ENCODE measurements at regions not wholly inside any gene's neighbourhood (a gene's known extent, or its start where the extent isn't known, plus 50 kb on each side); places are given as distances from the start of the nearest gene placed in this dataset.

GRCh38 chr12:85516039-85516438 lies 236.0 kb downstream of the ALX1 start (continued):
- TF ChIP-seq FOXJ3 (CRISPR knock-in tag; IDR thresholded peaks at IDR 0.05) (no peak), ZBTB33 (IDR thresholded peaks at IDR 0.05; ENCODE audit: borderline replicate concordance, low read depth) (no peak), NFIC (IDR thresholded peaks at IDR 0.05; ENCODE audit: borderline replicate concordance) (no peak), RFX5 (IDR thresholded peaks at IDR 0.05; ENCODE audit: low read length) (no peak), SIN3A (IDR thresholded peaks at IDR 0.05; ENCODE audit: borderline replicate concordance, low read depth, low read length) (no peak), GATA2 (CRISPR knock-in tag; IDR thresholded peaks at IDR 0.05) (no peak), PBX3 (IDR thresholded peaks at IDR 0.05) (no peak)

GRCh38 chr12:85516667-85517325 lies 236.8 kb downstream of the ALX1 start:
- H3K9ac ChIP-seq, result no peak overlapping the region
- H3F3A ChIP-seq (replicated peaks; ENCODE audit: insufficient read depth), result no peaks in the 10 kb centered on the region
- H4K20me1 ChIP-seq (ENCODE audit: insufficient read depth), result no peaks in the 10 kb centered on the region
- DNase-seq, result no peak
- H2AFZ ChIP-seq (ENCODE audit: low read depth), result no peak overlapping the region
- H3K4me2 ChIP-seq, result no peak overlapping the region
- POLR2A ChIA-PET, result no interaction called here
- H3K4me3 ChIP-seq (ENCODE audit: low read depth in 2 of 2, low read length in 1 of 2), result no peak overlapping the region
- H3K27me3 ChIP-seq (ENCODE audit: insufficient read depth), result no peaks in the 10 kb centered on the region
- H3K4me1 ChIP-seq (ENCODE audit: control insufficient read depth in 1 of 2, insufficient read depth in 2 of 2, low read depth in 1 of 2, low read length in 1 of 2), result no peaks in the 10 kb centered on the region
- no peaks in the 10 kb centered on the region for H3K36me3 ChIP-seq (replicated peaks in 1 of 2; ENCODE audit: control insufficient read depth in 1 of 2, insufficient read depth in 2 of 2, low read length in 1 of 2)
- CTCF ChIA-PET, result no interaction called here
- H3K79me2 ChIP-seq (ENCODE audit: insufficient read depth), result no peaks in the 10 kb centered on the region
- WGBS (ENCODE audit: low lambda C conversion rate), result 40% methylated on average over 3 of the region's 3 CpGs
- H3K9me3 ChIP-seq, result no peaks in the 10 kb centered on the region
- H3K9me2 ChIP-seq, result no peaks in the 10 kb centered on the region
- H3K27ac ChIP-seq (ENCODE audit: low read depth in 2 of 2, low read length in 1 of 2), result no peak overlapping the region
- TF ChIP-seq RCOR1 (IDR thresholded peaks at IDR 0.05; ENCODE audit: low read length) (no peak), GATA2 (CRISPR knock-in tag; IDR thresholded peaks at IDR 0.05) (no peak), FOSL2 (IDR thresholded peaks at IDR 0.05; ENCODE audit: borderline replicate concordance, low read depth) (no peak), IRF3 (IDR thresholded peaks at IDR 0.05; ENCODE audit: low read depth, low read length) (no peak), FOXJ3 (CRISPR knock-in tag; IDR thresholded peaks at IDR 0.05) (no peak), MEF2A (IDR thresholded peaks at IDR 0.05; ENCODE audit: borderline replicate concordance, low read depth) (no peak), RXRA (IDR thresholded peaks at IDR 0.05; ENCODE audit: borderline replicate concordance, low read depth) (no peak), YY1 (IDR thresholded peaks at IDR 0.05; ENCODE audit: low read depth) (no peak), ELF1 (IDR thresholded peaks at IDR 0.05) (no peak), TCF12 (IDR thresholded peaks at IDR 0.05) (no peak), TEAD4 (IDR thresholded peaks at IDR 0.05; ENCODE audit: borderline replicate concordance, insufficient read depth) (no peak), REST (IDR thresholded peaks at IDR 0.05; ENCODE audit: low read depth, low read length) (no peak), EP300 (IDR thresholded peaks at IDR 0.05; ENCODE audit: borderline replicate concordance in 1 of 2, low read depth in 1 of 2, low read length in 1 of 2) (no peak), EZH2phosphoT487 (IDR thresholded peaks at IDR 0.05; ENCODE audit: borderline replicate concordance, low read depth) (no peak), CTCF (IDR thresholded peaks at IDR 0.05) (no peak), FOXM1 (IDR thresholded peaks at IDR 0.05; ENCODE audit: low read depth) (no peak), MXI1 (IDR thresholded peaks at IDR 0.05; ENCODE audit: low read depth, low read length) (no peak)
